Left lung (tissue), 4 donors: ENCODE measurements at regions not wholly inside any gene's neighbourhood (a gene's known extent, or its start where the extent isn't known, plus 50 kb on each side); places are given as distances from the start of the nearest gene placed in this dataset.

Source experiments
- ATAC-seq: fragments of 200-7000 bp; cut with Tn5 transposase; one replicate; pipeline ENCODE4 v1.9.1; 2020; ENCODE audit warnings: moderate library complexity
- DNase-seq, 4 donors: peaks; one replicate each; pipeline ENCODE4 v3.0.0-alpha.2; 2013 to 2020
- H3K27ac ChIP-seq, 2 donors: fragments of 200-600 bp; sonication (generic) in 1 of 2; one replicate each; pipeline versions ENCODE4 v1.5.0 to v1.8.0; 2020 to 2021
- H3K27me3 ChIP-seq, 2 donors: fragments of 200-600 bp; sonication (generic) in 1 of 2; one replicate each; pipeline versions ENCODE4 v1.5.0 to v1.8.0; 2020 to 2021
- H3K36me3 ChIP-seq, 2 donors: fragments of 200-600 bp; sonication (generic) in 1 of 2; one replicate each; pipeline versions ENCODE4 v1.5.0 to v1.8.0; 2020 to 2021
- H3K4me1 ChIP-seq, 2 donors: fragments of 200-600 bp; one replicate each; pipeline ENCODE4 v1.8.0; 2021
- H3K4me3 ChIP-seq, 2 donors: fragments of 200-600 bp; sonication (generic) in 1 of 2; one replicate each; pipeline versions ENCODE4 v1.5.0 to v1.8.0; 2020 to 2021; ENCODE audit warnings: mild to moderate bottlenecking in 1 of 2
- H3K9me3 ChIP-seq, 2 donors: fragments of 200-600 bp; sonication (generic) in 1 of 2; one replicate each; pipeline versions ENCODE4 v1.5.0 to v1.8.0; 2020 to 2021
- CTCF ChIP-seq, 2 donors: fragments of 200-600 bp; sonication (generic) in 1 of 2; IDR thresholded peaks; one replicate each; pipeline versions ENCODE4 v1.5.0 to v1.8.0; 2021; ENCODE audit warnings: antibody characterized with exemption in 2 of 2
- intact Hi-C, 2 donors: fragments of 100-400 bp; cut with DNase I; formaldehyde crosslinking; loops; one replicate each; pipeline versions ENCODE4 v1.11.2 to v1.14.2; 2022
- donor health status: DM: no; HTN: yes; CAD: no.
- donor health status: DM: no; HTN: no; CAD: no.

- DNase-seq (peak in 1 of 4 donors; percentile 28), ATAC-seq (no peak)
- intact Hi-C loops = no loop called here
- no peaks in the 10 kb centered on the region for H3K36me3 ChIP-seq
- no peaks in the 10 kb centered on the region for H3K4me1 ChIP-seq
- no peak for TF ChIP-seq CTCF (IDR thresholded peaks at IDR 0.05)
- H3K27ac ChIP-seq = no peak overlapping the region
- H3K9me3 ChIP-seq = no peaks in the 10 kb centered on the region
- no peak overlapping the region for H3K4me3 ChIP-seq
- no peaks in the 10 kb centered on the region for H3K27me3 ChIP-seq
Measured at GRCh38 chr1:87644033-87644578, 315.4 kb downstream of the LMO4 start.

GRCh38 chr1:87644579-87645190, 316.0 kb downstream of the LMO4 start:
- H3K27me3 ChIP-seq = no peaks in the 10 kb centered on the region
- TF ChIP-seq CTCF (IDR thresholded peaks at IDR 0.05) = no peak
- no peaks in the 10 kb centered on the region for H3K36me3 ChIP-seq
- intact Hi-C loops = no loop called here
- no peaks in the 10 kb centered on the region for H3K4me1 ChIP-seq
- peak in 1 of 4 donors; percentile 29 for DNase-seq
- no peaks in the 10 kb centered on the region for H3K9me3 ChIP-seq
- no peak overlapping the region for H3K27ac ChIP-seq
- no peak overlapping the region for H3K4me3 ChIP-seq
- peak; percentile 18 for ATAC-seq

- Histone ChIP-seq H3K9me3 (no peaks in the 10 kb centered on the region), H3K27me3 (no peaks in the 10 kb centered on the region), H3K4me1 (no peaks in the 10 kb centered on the region), H3K36me3 (no peaks in the 10 kb centered on the region), H3K4me3 (no peak overlapping the region), H3K27ac (no peak overlapping the region)
- intact Hi-C loops = no loop called here
- no peak for DNase-seq
- TF ChIP-seq CTCF (IDR thresholded peaks at IDR 0.05) = no peak
- ATAC-seq = peak; percentile 65
Measured at GRCh38 chr1:87647430-87648177, 318.9 kb downstream of the LMO4 start.

- ATAC-seq = no peak
- no peak overlapping the region for H3K4me3 ChIP-seq
- intact Hi-C loops = no loop called here
- DNase-seq = no peak
- TF ChIP-seq CTCF (IDR thresholded peaks at IDR 0.05) = no peak
- no peak overlapping the region for H3K27ac ChIP-seq
- no peaks in the 10 kb centered on the region for H3K27me3 ChIP-seq
- H3K9me3 ChIP-seq = no peaks in the 10 kb centered on the region
- no peaks in the 10 kb centered on the region for H3K4me1 ChIP-seq
- no peaks in the 10 kb centered on the region for H3K36me3 ChIP-seq
Measured at GRCh38 chr1:87648323-87649119, 319.8 kb downstream of the LMO4 start.

GRCh38 chr1:87650306-87650705, 321.6 kb downstream of the LMO4 start:
- Histone ChIP-seq H3K36me3 (no peaks in the 10 kb centered on the region), H3K9me3 (no peaks in the 10 kb centered on the region), H3K27me3 (no peaks in the 10 kb centered on the region), H3K27ac (no peak overlapping the region), H3K4me1 (no peaks in the 10 kb centered on the region), H3K4me3 (no peak overlapping the region)
- ATAC-seq (no peak), DNase-seq (no peak)
- intact Hi-C loops = no loop called here
- TF ChIP-seq CTCF (IDR thresholded peaks at IDR 0.05) = no peak
